H9 (cell line): ENCODE measurements at regions not wholly inside any gene's neighbourhood (a gene's known extent, or its start where the extent isn't known, plus 50 kb on each side); places are given as distances from the start of the nearest gene placed in this dataset.

Experiments used
- DNase-seq: peaks from one replicate; pipeline ENCODE4 v3.0.0-alpha.2; 2017
- H2AFZ ChIP-seq: one replicate; pipeline ENCODE4 v1.6.1; 2013; ENCODE audit warnings: mild to moderate bottlenecking, low read length, control low read depth, moderate library complexity
- H2AK5ac ChIP-seq: 2 replicates; pipeline ENCODE4 v1.6.1; 2013; ENCODE audit warnings: low read length, control low read depth, mixed read lengths; ENCODE audit not compliant: insufficient read length
- H2BK120ac ChIP-seq: one replicate; pipeline ENCODE4 v1.6.1; 2013; ENCODE audit warnings: low read depth, mild to moderate bottlenecking, low read length, control low read depth, inconsistent platforms; ENCODE audit not compliant: poor library complexity, severe bottlenecking
- H2BK12ac ChIP-seq: 2 replicates; pipeline ENCODE4 v1.6.1; 2013; ENCODE audit warnings: low read length, control low read depth, mixed read lengths, low read depth; ENCODE audit not compliant: insufficient read length
- H2BK15ac ChIP-seq: 2 replicates; pipeline ENCODE4 v1.6.1; 2013; ENCODE audit warnings: low read depth, low read length, control low read depth
- H2BK20ac ChIP-seq: one replicate; pipeline ENCODE4 v1.6.1; 2013; ENCODE audit warnings: low read depth, mild to moderate bottlenecking, low read length, control low read depth, inconsistent platforms; ENCODE audit not compliant: poor library complexity, severe bottlenecking
- H2BK5ac ChIP-seq: 2 replicates; pipeline ENCODE4 v1.6.1; 2013; ENCODE audit warnings: low read length, control low read depth, mixed read lengths; ENCODE audit not compliant: insufficient read length
- H3K14ac ChIP-seq: 2 replicates; pipeline ENCODE4 v1.6.1; 2013; ENCODE audit warnings: low read length, control low read depth; ENCODE audit not compliant: insufficient read depth
- H3K18ac ChIP-seq: 2 replicates; pipeline ENCODE4 v1.6.1; 2013; ENCODE audit warnings: low read depth, mild to moderate bottlenecking, mixed read lengths, low read length, control low read depth; ENCODE audit not compliant: insufficient read length
- H3K23ac ChIP-seq: 2 replicates; pipeline ENCODE4 v1.6.1; 2013; ENCODE audit warnings: low read length, control low read depth, mixed read lengths, low read depth; ENCODE audit not compliant: insufficient read length
- H3K23me2 ChIP-seq: 2 replicates; pipeline ENCODE4 v1.6.1; 2013; ENCODE audit warnings: low read depth, mild to moderate bottlenecking, mixed read lengths, low read length, control low read depth; ENCODE audit not compliant: insufficient read length, poor library complexity, severe bottlenecking
- H3K27ac ChIP-seq: 2 replicates; pipeline ENCODE4 v1.5.1; 2013; ENCODE audit warnings: low read length, control low read depth, mixed read lengths, low read depth; ENCODE audit not compliant: insufficient read length
- H3K27me3 ChIP-seq: 2 replicates; pipeline ENCODE4 v1.6.1; 2013; ENCODE audit warnings: low read length, control low read depth, inconsistent platforms; ENCODE audit not compliant: insufficient read depth
- H3K4ac ChIP-seq: 2 replicates; pipeline ENCODE4 v1.6.1; 2013; ENCODE audit warnings: low read depth, mild to moderate bottlenecking, control low read depth, inconsistent platforms, low read length, moderate library complexity
- H3K4me1 ChIP-seq: 2 replicates; pipeline ENCODE4 v1.6.1; 2013; ENCODE audit warnings: low read length, control low read depth, inconsistent platforms; ENCODE audit not compliant: insufficient read depth
- H3K4me2 ChIP-seq: 2 replicates; pipeline ENCODE4 v1.6.1; 2013; ENCODE audit warnings: low read length, control low read depth, mixed read lengths; ENCODE audit not compliant: insufficient read length, insufficient read depth
- H3K56ac ChIP-seq: 2 replicates; pipeline ENCODE4 v1.6.1; 2013; ENCODE audit warnings: low read depth, mild to moderate bottlenecking, mixed read lengths, low read length, control low read depth; ENCODE audit not compliant: insufficient read length
- H3K79me1 ChIP-seq: 2 replicates; pipeline ENCODE4 v1.6.1; 2013; ENCODE audit warnings: low read depth, mild to moderate bottlenecking, moderate library complexity, low read length, control low read depth, inconsistent platforms; ENCODE audit not compliant: insufficient read depth, poor library complexity, severe bottlenecking
- H3K79me2 ChIP-seq: 2 replicates; pipeline ENCODE4 v1.6.1; 2013; ENCODE audit warnings: low read length, control low read depth, inconsistent platforms; ENCODE audit not compliant: insufficient read depth
- H3K9ac ChIP-seq: 2 replicates; pipeline ENCODE4 v1.6.1; 2013; ENCODE audit warnings: low read length, control low read depth, mixed read lengths; ENCODE audit not compliant: insufficient read length; ENCODE audit errors: extremely low read depth
- H3K9me3 ChIP-seq: one replicate; pipeline ENCODE4 v1.6.1; 2013; ENCODE audit warnings: low read depth, low read length, inconsistent platforms; ENCODE audit not compliant: control insufficient read depth
- H3T11ph ChIP-seq: one replicate; pipeline ENCODE4 v1.6.1; 2013; ENCODE audit warnings: mild to moderate bottlenecking, low read length, control low read depth, inconsistent platforms
- H4K20me1 ChIP-seq: one replicate; pipeline ENCODE4 v1.6.1; 2013; ENCODE audit not compliant: control insufficient read depth, insufficient read length, insufficient read depth
- H4K5ac ChIP-seq: 2 replicates; pipeline ENCODE4 v1.6.1; 2013; ENCODE audit warnings: low read depth, mild to moderate bottlenecking, mixed read lengths, low read length, control low read depth; ENCODE audit not compliant: insufficient read length
- H4K8ac ChIP-seq: replicated peaks from 2 replicates; pipeline ENCODE4 v1.6.1; 2013; ENCODE audit warnings: low read length, control low read depth, mixed read lengths, low read depth; ENCODE audit not compliant: insufficient read length
- H4K91ac ChIP-seq: 2 replicates; pipeline ENCODE4 v1.6.1; 2013; ENCODE audit warnings: low read depth, mild to moderate bottlenecking, moderate library complexity, mixed read lengths, low read length, control low read depth; ENCODE audit not compliant: insufficient read length
- H3K27ac Mint-ChIP-seq, 3 experiments: 2 replicates in 2 of 3; 3 replicates in 1 of 3; pipeline ENCODE4 v1.8.0; 2020 to 2021; ENCODE audit warnings: mixed read lengths in 3 of 3, mild to moderate bottlenecking in 1 of 3, moderate library complexity in 1 of 3
- H3K27me3 Mint-ChIP-seq: 2 replicates; pipeline ENCODE4 v1.8.0; 2021; ENCODE audit warnings: low read depth, mild to moderate bottlenecking, moderate library complexity, mixed read lengths
- H3K36me3 Mint-ChIP-seq, 3 experiments: 2 replicates in 2 of 3; 3 replicates in 1 of 3; pipeline ENCODE4 v1.8.0; 2020 to 2021; ENCODE audit warnings: low read depth in 3 of 3, mixed read lengths in 3 of 3; ENCODE audit not compliant: insufficient read depth in 1 of 3
- H3K4me1 Mint-ChIP-seq, 2 experiments: 2 replicates each; pipeline ENCODE4 v1.8.0; 2020; ENCODE audit warnings: mixed read lengths in 2 of 2
- H3K4me3 Mint-ChIP-seq, 2 experiments: 2 replicates in 1 of 2; 3 replicates in 1 of 2; pipeline ENCODE4 v1.8.0; 2020 to 2021; ENCODE audit warnings: mild to moderate bottlenecking in 2 of 2, mixed read lengths in 2 of 2, moderate library complexity in 1 of 2
- H3K9me3 Mint-ChIP-seq, 2 experiments: 2 replicates in 1 of 2; 3 replicates in 1 of 2; pipeline ENCODE4 v1.8.0; 2020; ENCODE audit warnings: mild to moderate bottlenecking in 2 of 2, mixed read lengths in 2 of 2, moderate library complexity in 1 of 2
- WGBS: extraction: QIAGEN DNeasy Blood & Tissue Kit; methylation state at CpG from one replicate; pipeline ENCODE4 v1.1.7; 2013; ENCODE audit warnings: missing lambda C conversion rate, low lambda C conversion rate, mixed read lengths; ENCODE audit not compliant: insufficient read length; ENCODE audit errors: extremely low coverage; 5-methylcytosine and 5-hydroxymethylcytosine counted together
- TF ChIP-seq, protein P1 (sequence below): fragments of 200-600 bp; sonication (generic); conservative IDR thresholded peaks from 3 replicates; pipeline ENCODE4 v1.8.0; 2021; ENCODE audit warnings: antibody characterized with exemption, mild to moderate bottlenecking

DNA sequence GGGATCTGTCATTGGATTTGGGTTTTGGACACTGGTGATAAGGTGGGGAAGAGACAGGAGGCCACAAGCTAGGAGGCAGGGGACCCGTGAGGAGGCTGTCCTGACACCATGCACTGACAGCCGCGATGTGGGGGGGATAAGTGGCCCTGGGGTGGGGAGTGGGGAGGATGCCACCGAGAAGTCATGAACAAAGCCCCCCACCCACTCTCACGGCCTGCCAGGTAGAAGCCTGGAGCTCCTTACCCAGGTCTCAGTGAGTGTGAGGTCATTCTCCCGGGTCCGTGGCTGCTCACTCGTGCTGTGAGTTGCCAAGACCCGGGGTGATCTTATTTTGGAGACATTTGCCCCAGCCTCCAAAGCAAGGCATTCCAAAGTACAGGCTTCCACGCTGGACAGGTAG, 165.9 kb upstream of the TNRC6C start:
- H3K36me3 Mint-ChIP-seq, result peaks cover 2 to 7% (median 2%) of the 10 kb centered on the region in 3 experiments
- no peaks in the 10 kb centered on the region for H4K20me1 ChIP-seq
- TF ChIP-seq, protein P1, sequence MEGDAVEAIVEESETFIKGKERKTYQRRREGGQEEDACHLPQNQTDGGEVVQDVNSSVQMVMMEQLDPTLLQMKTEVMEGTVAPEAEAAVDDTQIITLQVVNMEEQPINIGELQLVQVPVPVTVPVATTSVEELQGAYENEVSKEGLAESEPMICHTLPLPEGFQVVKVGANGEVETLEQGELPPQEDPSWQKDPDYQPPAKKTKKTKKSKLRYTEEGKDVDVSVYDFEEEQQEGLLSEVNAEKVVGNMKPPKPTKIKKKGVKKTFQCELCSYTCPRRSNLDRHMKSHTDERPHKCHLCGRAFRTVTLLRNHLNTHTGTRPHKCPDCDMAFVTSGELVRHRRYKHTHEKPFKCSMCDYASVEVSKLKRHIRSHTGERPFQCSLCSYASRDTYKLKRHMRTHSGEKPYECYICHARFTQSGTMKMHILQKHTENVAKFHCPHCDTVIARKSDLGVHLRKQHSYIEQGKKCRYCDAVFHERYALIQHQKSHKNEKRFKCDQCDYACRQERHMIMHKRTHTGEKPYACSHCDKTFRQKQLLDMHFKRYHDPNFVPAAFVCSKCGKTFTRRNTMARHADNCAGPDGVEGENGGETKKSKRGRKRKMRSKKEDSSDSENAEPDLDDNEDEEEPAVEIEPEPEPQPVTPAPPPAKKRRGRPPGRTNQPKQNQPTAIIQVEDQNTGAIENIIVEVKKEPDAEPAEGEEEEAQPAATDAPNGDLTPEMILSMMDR, result no peak
- H2AFZ ChIP-seq, result no peak overlapping the region
- H3K9me3 Mint-ChIP-seq, result peaks cover 3 to 7% of the 10 kb centered on the region in 2 experiments; a peak in 2 of 5 replicates
- H3K4me2 ChIP-seq, result no peak overlapping the region
- no peak overlapping the region for H2BK12ac ChIP-seq
- no peak overlapping the region for H3K4me3 Mint-ChIP-seq
- DNase-seq, result no peak
- no peak overlapping the region for H4K8ac ChIP-seq
- peaks cover 18% of the 10 kb centered on the region; the same call in 1 of the 2 replicates for H3K4me1 ChIP-seq
- no peak overlapping the region for H2BK15ac ChIP-seq
- no peak overlapping the region for H2AK5ac ChIP-seq
- H3K27ac ChIP-seq, result no peak overlapping the region
- H4K91ac ChIP-seq, result no peak overlapping the region
- H3K14ac ChIP-seq, result no peak overlapping the region
- no peaks in the 10 kb centered on the region for H3K79me2 ChIP-seq
- peaks cover 23% of the 10 kb centered on the region; the same call in 1 of the 2 replicates for H3K27me3 ChIP-seq
- H2BK5ac ChIP-seq, result no peak overlapping the region
- no peak overlapping the region for H3T11ph ChIP-seq
- no peaks in the 10 kb centered on the region for H3K79me1 ChIP-seq
- H4K5ac ChIP-seq, result no peak overlapping the region
- no peak overlapping the region for H3K56ac ChIP-seq
- no peak overlapping the region for H2BK120ac ChIP-seq
- WGBS, result no CpG with 5 or more reads among the region's 10 CpGs
- no peak overlapping the region for H3K9ac ChIP-seq
- no peak overlapping the region for H3K23ac ChIP-seq
- peaks cover 79% of the 10 kb centered on the region for H3K27me3 Mint-ChIP-seq
- no peak overlapping the region; a peak in 1 of 7 replicates for H3K27ac Mint-ChIP-seq
- no peak overlapping the region for H3K18ac ChIP-seq
- no peaks in the 10 kb centered on the region for H3K9me3 ChIP-seq
- H3K4me1 Mint-ChIP-seq, result peaks cover 20 to 27% of the 10 kb centered on the region in 2 experiments
- H3K23me2 ChIP-seq, result no peaks in the 10 kb centered on the region
- H3K4ac ChIP-seq, result no peak overlapping the region
- no peak overlapping the region for H2BK20ac ChIP-seq
